ENCODE measurements at regions not wholly inside any gene's neighbourhood (a gene's known extent, or its start where the extent isn't known, plus 50 kb on each side); places are given as distances from the start of the nearest gene placed in this dataset.

DNA sequence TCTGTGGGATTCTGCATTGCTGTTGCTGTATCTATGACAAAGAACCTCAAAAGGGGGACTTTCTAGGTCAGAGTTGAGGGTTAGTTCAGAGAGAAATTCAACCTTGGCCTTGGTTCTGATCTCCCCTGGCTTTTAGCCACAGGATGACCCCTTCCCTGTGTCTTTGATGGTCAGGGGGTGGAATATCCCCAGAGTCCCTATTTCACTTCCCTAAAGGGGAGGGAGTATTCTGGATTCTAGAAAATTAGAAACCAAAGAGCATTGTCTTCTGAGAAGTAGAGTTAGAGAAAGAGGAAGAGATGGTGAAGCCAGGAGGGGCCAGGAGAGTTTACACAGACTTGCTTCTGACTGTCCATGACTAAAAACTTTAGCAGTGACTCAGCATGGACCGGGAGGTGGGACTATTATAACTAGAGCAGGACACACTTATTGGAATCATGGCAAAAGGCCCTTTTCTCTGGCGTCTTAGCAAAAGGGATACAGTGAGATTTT is 56.2 kb upstream of the LPAR1 start:
- TF ChIP-seq ZNF317 (CRISPR knock-in tag; IDR thresholded peaks at IDR 0.05; ENCODE audit: borderline replicate concordance, low read depth) (no peak), ZBTB21 (CRISPR knock-in tag; IDR thresholded peaks at IDR 0.05; ENCODE audit: borderline replicate concordance) (no peak), SP1 (CRISPR knock-in tag; conservative IDR thresholded peaks at IDR 0.05) (no peak), RELA (CRISPR knock-in tag; IDR thresholded peaks at IDR 0.05; ENCODE audit: borderline replicate concordance) (no peak)
- TF ChIP-seq, protein P1, sequence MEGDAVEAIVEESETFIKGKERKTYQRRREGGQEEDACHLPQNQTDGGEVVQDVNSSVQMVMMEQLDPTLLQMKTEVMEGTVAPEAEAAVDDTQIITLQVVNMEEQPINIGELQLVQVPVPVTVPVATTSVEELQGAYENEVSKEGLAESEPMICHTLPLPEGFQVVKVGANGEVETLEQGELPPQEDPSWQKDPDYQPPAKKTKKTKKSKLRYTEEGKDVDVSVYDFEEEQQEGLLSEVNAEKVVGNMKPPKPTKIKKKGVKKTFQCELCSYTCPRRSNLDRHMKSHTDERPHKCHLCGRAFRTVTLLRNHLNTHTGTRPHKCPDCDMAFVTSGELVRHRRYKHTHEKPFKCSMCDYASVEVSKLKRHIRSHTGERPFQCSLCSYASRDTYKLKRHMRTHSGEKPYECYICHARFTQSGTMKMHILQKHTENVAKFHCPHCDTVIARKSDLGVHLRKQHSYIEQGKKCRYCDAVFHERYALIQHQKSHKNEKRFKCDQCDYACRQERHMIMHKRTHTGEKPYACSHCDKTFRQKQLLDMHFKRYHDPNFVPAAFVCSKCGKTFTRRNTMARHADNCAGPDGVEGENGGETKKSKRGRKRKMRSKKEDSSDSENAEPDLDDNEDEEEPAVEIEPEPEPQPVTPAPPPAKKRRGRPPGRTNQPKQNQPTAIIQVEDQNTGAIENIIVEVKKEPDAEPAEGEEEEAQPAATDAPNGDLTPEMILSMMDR (IDR thresholded peaks at IDR 0.05), result no peak
- TF ChIP-seq, protein P2, sequence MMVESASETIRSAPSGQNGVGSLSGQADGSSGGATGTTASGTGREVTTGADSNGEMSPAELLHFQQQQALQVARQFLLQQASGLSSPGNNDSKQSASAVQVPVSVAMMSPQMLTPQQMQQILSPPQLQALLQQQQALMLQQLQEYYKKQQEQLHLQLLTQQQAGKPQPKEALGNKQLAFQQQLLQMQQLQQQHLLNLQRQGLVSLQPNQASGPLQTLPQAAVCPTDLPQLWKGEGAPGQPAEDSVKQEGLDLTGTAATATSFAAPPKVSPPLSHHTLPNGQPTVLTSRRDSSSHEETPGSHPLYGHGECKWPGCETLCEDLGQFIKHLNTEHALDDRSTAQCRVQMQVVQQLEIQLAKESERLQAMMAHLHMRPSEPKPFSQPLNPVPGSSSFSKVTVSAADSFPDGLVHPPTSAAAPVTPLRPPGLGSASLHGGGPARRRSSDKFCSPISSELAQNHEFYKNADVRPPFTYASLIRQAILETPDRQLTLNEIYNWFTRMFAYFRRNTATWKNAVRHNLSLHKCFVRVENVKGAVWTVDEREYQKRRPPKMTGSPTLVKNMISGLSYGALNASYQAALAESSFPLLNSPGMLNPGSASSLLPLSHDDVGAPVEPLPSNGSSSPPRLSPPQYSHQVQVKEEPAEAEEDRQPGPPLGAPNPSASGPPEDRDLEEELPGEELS (CRISPR knock-in tag; IDR thresholded peaks at IDR 0.05), result no peak
